SHP77 treated with DMSO at 0.1 percent for 48 hours (cell line): ENCODE measurements at regions not wholly inside any gene's neighbourhood (a gene's known extent, or its start where the extent isn't known, plus 50 kb on each side); places are given as distances from the start of the nearest gene placed in this dataset.

Experiments used
- DNase-seq: peaks from one replicate; lab custom pipeline; 2025; lab: John Stamatoyannopoulos, UW

GRCh38 chr20:22918286-22918983 is 116.7 kb upstream of the SSTR4 start:
- no peak for DNase-seq

- DNase-seq, result no peak
Measured at GRCh38 chr20:22920898-22921297, 114.2 kb upstream of the SSTR4 start.

- DNase-seq, result no peak
Measured at GRCh38 chr20:22921595-22922421, 113.3 kb upstream of the SSTR4 start.

GRCh38 chr20:22922987-22923386 is 112.1 kb upstream of the SSTR4 start:
- DNase-seq, result no peak

- no peak for DNase-seq
Measured at GRCh38 chr20:22924046-22924737, 110.9 kb upstream of the SSTR4 start.

- DNase-seq, result no peak
Measured at GRCh38 chr20:22924949-22925612, 110.0 kb upstream of the SSTR4 start.

- DNase-seq, result no peak
Measured at GRCh38 chr20:22925613-22925983, 109.5 kb upstream of the SSTR4 start.

- no peak for DNase-seq
Measured at GRCh38 chr20:22927537-22927936, 107.6 kb upstream of the SSTR4 start.

GRCh38 chr20:22928679-22929078 is 106.4 kb upstream of the SSTR4 start:
- no peak for DNase-seq

GRCh38 chr20:22929661-22930060 is 105.5 kb upstream of the SSTR4 start:
- DNase-seq, result no peak

- DNase-seq, result no peak
Measured at GRCh38 chr20:22931653-22932608, 103.2 kb upstream of the SSTR4 start.

- DNase-seq, result no peak
Measured at GRCh38 chr20:22939181-22939580, 95.9 kb upstream of the SSTR4 start.

GRCh38 chr20:22940350-22940749 is 94.8 kb upstream of the SSTR4 start:
- no peak for DNase-seq

- no peak for DNase-seq
Measured at GRCh38 chr20:22941550-22941949, 93.6 kb upstream of the SSTR4 start.

- DNase-seq, result no peak
Measured at GRCh38 chr20:22942742-22943141, 92.4 kb upstream of the SSTR4 start.

- DNase-seq, result no peak
Measured at GRCh38 chr20:22944062-22944461, 91.0 kb upstream of the SSTR4 start.

- DNase-seq, result no peak
Measured at GRCh38 chr20:22944936-22945335, 90.2 kb upstream of the SSTR4 start.

- no peak for DNase-seq
Measured at GRCh38 chr20:22946596-22946995, 88.5 kb upstream of the SSTR4 start.

- no peak for DNase-seq
Measured at GRCh38 chr20:22949331-22950109, 85.6 kb upstream of the SSTR4 start.

GRCh38 chr20:22951966-22952365 is 83.1 kb upstream of the SSTR4 start:
- no peak for DNase-seq
